ENCODE measurements at regions not wholly inside any gene's neighbourhood (a gene's known extent, or its start where the extent isn't known, plus 50 kb on each side); places are given as distances from the start of the nearest gene placed in this dataset.

DNA sequence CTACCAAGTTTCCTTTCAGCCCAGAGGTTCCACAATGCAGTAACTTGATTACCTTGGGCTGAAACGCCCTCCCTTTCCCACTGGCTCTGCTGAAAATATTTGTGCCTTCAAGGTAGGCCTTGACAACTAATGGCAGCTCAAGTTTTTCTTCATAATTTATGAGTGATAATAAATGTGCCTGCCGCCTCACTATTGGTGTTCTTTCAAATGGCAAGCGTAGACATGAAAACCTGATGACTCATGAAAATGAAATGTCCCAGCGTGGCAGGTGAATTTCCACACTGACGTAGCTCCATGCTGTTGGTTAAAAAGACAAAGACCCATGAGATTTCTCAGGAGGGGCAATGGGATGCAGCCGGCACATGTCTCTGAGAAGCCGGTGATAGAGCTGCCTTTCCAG is 107.2 kb upstream of the GGTLC1 start:
- H3K27me3 ChIP-seq (ENCODE audit: low read length), result no peaks in the 10 kb centered on the region
- H3K36me3 ChIP-seq (ENCODE audit: insufficient read depth, low read length), result no peaks in the 10 kb centered on the region
- no peak overlapping the region for H2AFZ ChIP-seq (ENCODE audit: low read length)
- no peaks in the 10 kb centered on the region for H3K9me2 ChIP-seq (replicated peaks; ENCODE audit: insufficient read depth, low read length)
- H3K79me2 ChIP-seq (ENCODE audit: low read length), result no peaks in the 10 kb centered on the region
- H3K9me3 ChIP-seq (ENCODE audit: low read length), result no peaks in the 10 kb centered on the region
- no peaks in the 10 kb centered on the region for H3K4me1 ChIP-seq (ENCODE audit: low read length)
- DNase-seq, result no peak
- H3K4me3 ChIP-seq (ENCODE audit: low read length), result no peak overlapping the region
- H3K27ac ChIP-seq (ENCODE audit: low read length), result no peak overlapping the region
- H3K9ac ChIP-seq (ENCODE audit: low read length), result no peak overlapping the region
- no peak overlapping the region for H3K4me2 ChIP-seq (ENCODE audit: low read depth, low read length, poor library complexity, severe bottlenecking)
- H4K20me1 ChIP-seq (ENCODE audit: insufficient read depth, low read depth, low read length), result no peaks in the 10 kb centered on the region

DNA sequence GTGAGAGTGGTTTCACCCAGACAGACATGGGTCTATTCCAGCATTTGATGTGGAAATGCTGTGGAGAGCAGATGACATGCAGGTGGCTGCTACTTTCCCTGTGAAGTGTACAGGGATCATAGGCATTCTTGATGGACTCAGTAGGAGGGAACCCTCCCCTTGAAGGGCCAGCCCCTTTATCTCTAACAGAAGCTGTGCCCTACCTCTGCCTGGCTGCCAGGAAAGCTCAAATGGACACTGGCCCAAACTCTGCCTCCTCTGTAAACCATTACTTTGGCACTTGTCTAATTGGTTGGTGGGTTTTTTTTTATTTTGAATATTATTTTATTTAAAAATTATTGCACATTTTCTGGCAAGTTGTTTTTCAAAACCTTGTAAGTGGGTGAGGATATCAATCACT is 106.7 kb upstream of the GGTLC1 start:
- Histone ChIP-seq H2AFZ (ENCODE audit: low read length) (no peak overlapping the region), H3K27ac (ENCODE audit: low read length) (no peak overlapping the region), H4K20me1 (ENCODE audit: insufficient read depth, low read depth, low read length) (no peaks in the 10 kb centered on the region), H3K9me2 (replicated peaks; ENCODE audit: insufficient read depth, low read length) (no peaks in the 10 kb centered on the region), H3K79me2 (ENCODE audit: low read length) (no peaks in the 10 kb centered on the region), H3K36me3 (ENCODE audit: insufficient read depth, low read length) (no peaks in the 10 kb centered on the region), H3K4me3 (ENCODE audit: low read length) (no peak overlapping the region), H3K9ac (ENCODE audit: low read length) (no peak overlapping the region), H3K4me2 (ENCODE audit: low read depth, low read length, poor library complexity, severe bottlenecking) (no peak overlapping the region), H3K27me3 (ENCODE audit: low read length) (no peaks in the 10 kb centered on the region), H3K4me1 (ENCODE audit: low read length) (no peaks in the 10 kb centered on the region), H3K9me3 (ENCODE audit: low read length) (no peaks in the 10 kb centered on the region)
- no peak for DNase-seq

DNA sequence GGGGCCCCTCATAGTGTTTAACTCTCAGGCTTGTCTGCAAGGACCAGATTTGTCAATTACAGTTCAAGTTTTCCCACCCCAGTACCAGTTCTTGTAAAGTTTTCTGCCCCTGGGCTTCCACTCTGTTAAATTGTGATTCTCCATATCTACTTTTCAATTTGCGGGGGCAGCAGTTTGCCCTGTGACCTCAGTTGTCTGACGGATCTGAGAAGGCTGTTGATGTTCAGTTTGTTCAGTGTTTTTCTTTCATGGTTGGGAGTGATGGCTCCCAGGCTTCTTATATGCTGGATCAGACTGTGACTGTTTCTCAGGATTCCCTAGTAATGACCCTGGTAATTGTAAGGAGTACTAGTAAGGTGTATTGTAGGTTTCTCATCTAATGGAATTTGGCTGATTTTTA is 101.0 kb upstream of the GGTLC1 start:
- no peaks in the 10 kb centered on the region for H3K36me3 ChIP-seq (ENCODE audit: insufficient read depth, low read length)
- H4K20me1 ChIP-seq (ENCODE audit: insufficient read depth, low read depth, low read length), result no peaks in the 10 kb centered on the region
- H3K27me3 ChIP-seq (ENCODE audit: low read length), result no peaks in the 10 kb centered on the region
- no peaks in the 10 kb centered on the region for H3K4me1 ChIP-seq (ENCODE audit: low read length)
- no peak overlapping the region for H3K4me2 ChIP-seq (ENCODE audit: low read depth, low read length, poor library complexity, severe bottlenecking)
- H3K9ac ChIP-seq (ENCODE audit: low read length), result no peak overlapping the region
- H2AFZ ChIP-seq (ENCODE audit: low read length), result no peak overlapping the region
- no peak overlapping the region for H3K27ac ChIP-seq (ENCODE audit: low read length)
- no peak for DNase-seq
- no peaks in the 10 kb centered on the region for H3K9me3 ChIP-seq (ENCODE audit: low read length)
- H3K4me3 ChIP-seq (ENCODE audit: low read length), result no peak overlapping the region
- no peaks in the 10 kb centered on the region for H3K9me2 ChIP-seq (replicated peaks; ENCODE audit: insufficient read depth, low read length)
- no peaks in the 10 kb centered on the region for H3K79me2 ChIP-seq (ENCODE audit: low read length)

DNA sequence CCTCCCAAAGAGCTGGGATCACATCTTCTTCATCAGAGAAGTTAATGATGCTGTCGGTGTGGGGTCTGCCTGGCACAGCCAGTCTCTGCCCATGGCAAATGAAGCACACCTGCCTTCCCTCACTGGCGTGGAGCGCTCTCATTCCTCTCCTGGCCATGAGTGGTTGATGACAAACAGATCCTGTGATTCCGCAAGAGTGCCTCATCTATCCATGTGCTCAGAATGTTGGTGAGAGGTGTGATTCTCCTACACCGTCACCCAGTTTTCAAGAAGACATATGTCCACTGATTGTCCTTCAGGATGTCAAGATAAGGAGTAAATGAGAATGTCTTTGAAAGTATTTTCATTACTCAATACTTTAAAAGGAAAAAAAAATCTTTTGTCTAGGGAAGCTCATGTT is 97.5 kb upstream of the GGTLC1 start:
- Histone ChIP-seq H3K4me2 (ENCODE audit: low read depth, low read length, poor library complexity, severe bottlenecking) (no peak overlapping the region), H3K27me3 (ENCODE audit: low read length) (no peaks in the 10 kb centered on the region), H3K9ac (ENCODE audit: low read length) (no peak overlapping the region)

DNA sequence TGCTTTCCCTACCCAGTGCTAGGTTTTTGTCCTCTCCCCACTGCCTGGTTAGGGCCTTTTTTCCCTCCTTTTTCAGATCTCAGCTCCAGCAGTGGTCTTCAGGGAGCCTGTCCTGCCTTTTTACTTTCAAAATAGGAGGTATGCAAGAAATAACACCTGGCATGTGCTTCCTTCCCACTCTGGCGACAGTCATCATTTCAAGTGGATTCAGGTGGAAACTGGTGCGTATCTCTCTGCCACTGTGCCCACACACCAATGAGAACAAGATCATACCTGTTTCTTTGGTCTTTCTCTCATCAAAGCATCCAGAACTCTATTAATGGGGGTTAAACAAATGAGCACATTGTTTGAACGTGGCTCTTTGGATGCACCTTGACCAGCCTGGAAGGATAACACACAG is 95.7 kb upstream of the GGTLC1 start:
- Histone ChIP-seq H4K20me1 (ENCODE audit: insufficient read depth, low read depth, low read length) (no peaks in the 10 kb centered on the region), H3K4me1 (ENCODE audit: low read length) (no peaks in the 10 kb centered on the region), H3K4me2 (ENCODE audit: low read depth, low read length, poor library complexity, severe bottlenecking) (no peak overlapping the region), H3K9me2 (replicated peaks; ENCODE audit: insufficient read depth, low read length) (no peaks in the 10 kb centered on the region), H3K4me3 (ENCODE audit: low read length) (no peak overlapping the region), H3K9me3 (ENCODE audit: low read length) (no peaks in the 10 kb centered on the region), H3K9ac (ENCODE audit: low read length) (no peak overlapping the region), H3K79me2 (ENCODE audit: low read length) (no peaks in the 10 kb centered on the region), H2AFZ (ENCODE audit: low read length) (no peak overlapping the region), H3K36me3 (ENCODE audit: insufficient read depth, low read length) (no peaks in the 10 kb centered on the region), H3K27ac (ENCODE audit: low read length) (no peak overlapping the region), H3K27me3 (ENCODE audit: low read length) (no peaks in the 10 kb centered on the region)
- DNase-seq, result no peak

More for the DNA sequence above, 97.5 kb upstream of the GGTLC1 start:
- H3K36me3 ChIP-seq (ENCODE audit: insufficient read depth, low read length), result no peaks in the 10 kb centered on the region
- no peaks in the 10 kb centered on the region for H3K4me1 ChIP-seq (ENCODE audit: low read length)
- H3K4me3 ChIP-seq (ENCODE audit: low read length), result no peak overlapping the region
- no peaks in the 10 kb centered on the region for H3K79me2 ChIP-seq (ENCODE audit: low read length)
- no peak for DNase-seq
- H3K9me3 ChIP-seq (ENCODE audit: low read length), result no peaks in the 10 kb centered on the region
- H4K20me1 ChIP-seq (ENCODE audit: insufficient read depth, low read depth, low read length), result no peaks in the 10 kb centered on the region
- no peak overlapping the region for H3K27ac ChIP-seq (ENCODE audit: low read length)
- H3K9me2 ChIP-seq (replicated peaks; ENCODE audit: insufficient read depth, low read length), result no peaks in the 10 kb centered on the region
- no peak overlapping the region for H2AFZ ChIP-seq (ENCODE audit: low read length)

DNA sequence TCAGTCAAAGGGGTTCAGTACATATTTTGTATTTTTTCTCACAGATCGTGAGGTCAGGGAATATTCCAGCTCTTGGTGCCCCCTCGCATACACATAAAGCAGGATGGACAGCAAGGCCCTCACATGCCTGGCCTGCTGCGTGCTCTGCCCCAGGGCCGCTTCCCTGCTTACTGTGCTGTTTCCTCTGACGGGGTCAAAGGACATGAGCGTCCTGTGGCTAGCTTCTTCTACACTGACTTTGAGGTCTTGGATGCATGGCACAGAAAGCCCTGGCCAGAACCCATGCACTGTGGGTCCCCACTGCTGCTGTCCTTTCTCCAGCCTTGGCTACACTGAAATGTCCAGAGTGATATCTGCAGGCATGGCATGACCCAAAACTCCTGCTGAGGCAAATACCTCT is 92.5 kb upstream of the GGTLC1 start:
- H3K4me1 ChIP-seq (ENCODE audit: low read length), result no peaks in the 10 kb centered on the region

DNA sequence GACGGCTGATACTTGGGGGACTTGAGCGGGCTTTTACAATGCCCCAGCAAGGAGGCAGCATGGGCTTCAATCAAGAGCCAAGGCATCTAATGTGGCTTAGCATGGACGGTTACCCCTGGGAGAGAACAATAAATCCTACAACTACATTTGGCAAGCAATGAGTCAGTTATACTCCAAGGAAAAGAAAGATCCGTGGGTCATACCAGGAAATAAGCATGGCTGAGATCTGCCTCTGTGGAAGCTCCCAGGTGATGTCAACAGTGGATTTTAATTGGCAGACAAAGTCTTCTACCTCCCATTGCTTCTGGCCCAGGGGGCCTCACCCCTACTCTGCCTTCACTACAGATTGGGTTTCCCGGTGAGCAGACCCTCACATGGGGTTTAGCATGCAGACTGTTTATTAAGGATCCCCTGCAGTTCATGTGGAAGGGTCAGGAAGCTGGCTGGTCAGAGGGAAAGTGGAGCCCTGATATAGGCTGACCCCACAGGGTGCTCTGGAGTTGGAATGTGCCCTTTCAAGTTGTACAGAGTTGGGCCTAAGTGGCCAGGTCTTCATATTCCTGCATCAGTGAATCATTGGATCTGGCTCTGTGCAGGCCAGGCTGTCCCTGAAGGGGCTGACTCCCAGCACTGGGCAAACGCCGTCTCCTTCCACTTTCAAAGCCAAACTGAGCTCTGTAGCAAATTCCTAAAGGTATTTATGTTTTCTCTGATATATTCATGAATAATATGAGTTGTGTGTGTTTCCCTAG is 91.3 kb upstream of the GGTLC1 start:
- Histone ChIP-seq H3K27me3 (ENCODE audit: low read length) (no peaks in the 10 kb centered on the region), H3K9me2 (replicated peaks; ENCODE audit: insufficient read depth, low read length) (no peaks in the 10 kb centered on the region), H3K4me3 (ENCODE audit: low read length) (no peak overlapping the region), H3K79me2 (ENCODE audit: low read length) (no peaks in the 10 kb centered on the region), H3K9ac (ENCODE audit: low read length) (no peak overlapping the region), H2AFZ (ENCODE audit: low read length) (no peak overlapping the region), H3K36me3 (ENCODE audit: insufficient read depth, low read length) (no peaks in the 10 kb centered on the region), H3K9me3 (ENCODE audit: low read length) (no peaks in the 10 kb centered on the region), H3K4me2 (ENCODE audit: low read depth, low read length, poor library complexity, severe bottlenecking) (no peak overlapping the region), H3K4me1 (ENCODE audit: low read length) (no peaks in the 10 kb centered on the region), H3K27ac (ENCODE audit: low read length) (no peak overlapping the region), H4K20me1 (ENCODE audit: insufficient read depth, low read depth, low read length) (no peaks in the 10 kb centered on the region)
- no peak for DNase-seq

More for the DNA sequence above, 92.5 kb upstream of the GGTLC1 start:
- H2AFZ ChIP-seq (ENCODE audit: low read length), result no peak overlapping the region
- no peaks in the 10 kb centered on the region for H3K79me2 ChIP-seq (ENCODE audit: low read length)
- no peak overlapping the region for H3K4me3 ChIP-seq (ENCODE audit: low read length)
- H3K36me3 ChIP-seq (ENCODE audit: insufficient read depth, low read length), result no peaks in the 10 kb centered on the region
- H4K20me1 ChIP-seq (ENCODE audit: insufficient read depth, low read depth, low read length), result no peaks in the 10 kb centered on the region
- DNase-seq, result no peak
- H3K27me3 ChIP-seq (ENCODE audit: low read length), result no peaks in the 10 kb centered on the region
- H3K9me3 ChIP-seq (ENCODE audit: low read length), result no peaks in the 10 kb centered on the region
- H3K9ac ChIP-seq (ENCODE audit: low read length), result no peak overlapping the region
- no peak overlapping the region for H3K4me2 ChIP-seq (ENCODE audit: low read depth, low read length, poor library complexity, severe bottlenecking)
- no peaks in the 10 kb centered on the region for H3K9me2 ChIP-seq (replicated peaks; ENCODE audit: insufficient read depth, low read length)
- H3K27ac ChIP-seq (ENCODE audit: low read length), result no peak overlapping the region

DNA sequence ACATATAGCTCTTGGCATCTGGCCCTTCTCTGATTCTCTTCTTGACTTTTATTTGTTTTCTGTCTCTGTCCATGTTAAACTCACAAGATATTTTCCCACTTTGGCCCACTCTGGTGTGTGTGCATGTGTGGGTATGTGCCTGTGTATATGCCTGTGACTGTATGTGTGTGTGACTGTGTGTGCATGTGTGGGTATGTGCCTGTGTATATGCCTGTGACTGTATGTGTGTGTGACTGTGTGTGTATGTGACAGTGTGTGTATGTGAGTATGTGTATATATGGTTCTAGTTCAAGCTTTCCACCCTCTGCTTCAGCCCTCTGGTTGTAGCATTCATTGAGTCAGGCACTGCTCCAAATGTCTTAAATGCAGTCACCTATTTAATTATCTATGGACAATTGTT is 88.6 kb upstream of the GGTLC1 start:
- H3K4me2 ChIP-seq (ENCODE audit: low read depth, low read length, poor library complexity, severe bottlenecking), result no peak overlapping the region
- H3K9me3 ChIP-seq (ENCODE audit: low read length), result no peaks in the 10 kb centered on the region
- H3K4me1 ChIP-seq (ENCODE audit: low read length), result no peaks in the 10 kb centered on the region
- no peaks in the 10 kb centered on the region for H3K27me3 ChIP-seq (ENCODE audit: low read length)
- H3K9me2 ChIP-seq (replicated peaks; ENCODE audit: insufficient read depth, low read length), result no peaks in the 10 kb centered on the region
- no peaks in the 10 kb centered on the region for H4K20me1 ChIP-seq (ENCODE audit: insufficient read depth, low read depth, low read length)
- no peaks in the 10 kb centered on the region for H3K36me3 ChIP-seq (ENCODE audit: insufficient read depth, low read length)
- no peak overlapping the region for H3K4me3 ChIP-seq (ENCODE audit: low read length)
- H3K79me2 ChIP-seq (ENCODE audit: low read length), result no peaks in the 10 kb centered on the region
- H3K9ac ChIP-seq (ENCODE audit: low read length), result no peak overlapping the region
- H3K27ac ChIP-seq (ENCODE audit: low read length), result no peak overlapping the region
- no peak overlapping the region for H2AFZ ChIP-seq (ENCODE audit: low read length)
- DNase-seq, result no peak
